Adrenal gland (tissue), 9 donors: ENCODE measurements at regions not wholly inside any gene's neighbourhood (a gene's known extent, or its start where the extent isn't known, plus 50 kb on each side); places are given as distances from the start of the nearest gene placed in this dataset.

Experiments
- DNase-seq, 7 donors: peaks; one replicate each; pipeline ENCODE4 v3.0.0-alpha.2; 2019 to 2020
- H3K27ac ChIP-seq, 5 donors: fragments of 200-600 bp; sonication (generic) in 4 of 5; 1 replicate in 3 of 5; 2 replicates in 2 of 5; pipeline versions ENCODE4 v1.5.1 to v1.8.0; 2016 to 2020; ENCODE audit warnings: mild to moderate bottlenecking in 1 of 5
- H3K27me3 ChIP-seq: fragments of 200-600 bp; 2 replicates; pipeline ENCODE4 v1.8.0; 2021
- H3K36me3 ChIP-seq, 2 donors: fragments of 200-600 bp; replicated peaks in 1 of 2; 1 replicate in 1 of 2; 2 replicates in 1 of 2; pipeline versions ENCODE4 v1.5.1 to v1.8.0; 2018 to 2022
- H3K4me1 ChIP-seq, 2 donors: fragments of 200-600 bp; replicated peaks in 1 of 2; 1 replicate in 1 of 2; 2 replicates in 1 of 2; pipeline versions ENCODE4 v1.5.1 to v1.8.0; 2018 to 2021
- H3K4me3 ChIP-seq, 4 donors: fragments of 200-600 bp; sonication (generic) in 3 of 4; one replicate each; pipeline ENCODE4 v1.5.1; 2016 to 2018
- H3K9me3 ChIP-seq, 3 donors: fragments of 200-600 bp; sonication (generic) in 1 of 3; replicated peaks in 1 of 3; 1 replicate in 2 of 3; 2 replicates in 1 of 3; pipeline versions ENCODE4 v1.5.1 to v1.8.0; 2016 to 2021
- POLR2A ChIP-seq, 2 donors: fragments of 450-650 bp; IDR thresholded peaks; one replicate each; pipeline ENCODE4 v1.6.1; 2017; ENCODE audit warnings: antibody characterized with exemption in 2 of 2, mild to moderate bottlenecking in 2 of 2, moderate library complexity in 1 of 2
- WGBS, 4 donors: extraction: QIAGEN DNeasy Blood & Tissue Kit in 2 of 4; methylation state at CpG; one replicate each; pipeline versions ENCODE4 v1.1.5 to v1.1.7; 2013 to 2017; 5-methylcytosine and 5-hydroxymethylcytosine counted together
- intact Hi-C, 2 donors: fragments of 100-400 bp; cut with DNase I; formaldehyde crosslinking; loops; one replicate each; pipeline versions ENCODE4 v1.14.1 to v1.15.0; 2022 to 2023
- TF ChIP-seq, protein P1 (sequence below), 6 experiments: fragments of 450-650 bp in 4 of 6; fragments of 200-600 bp in 2 of 6; sonication (generic) in 1 of 6; IDR thresholded peaks; 1 replicate in 5 of 6; 2 replicates in 1 of 6; pipeline versions ENCODE4 v1.5.1 to v1.8.0; 2016 to 2021; ENCODE audit warnings: antibody characterized with exemption in 6 of 6, mild to moderate bottlenecking in 2 of 6, moderate library complexity in 1 of 6
- donor health status: healthy with polysubstance abuse.
- donor health status: Bipolar disorder and iron deficiency.
- donor health status: DM: yes; HTN: yes; CAD: no.
- donor health status: DM: no; HTN: no; CAD: no.
- donor health status: DM: no; HTN: no; CAD: no.

DNA sequence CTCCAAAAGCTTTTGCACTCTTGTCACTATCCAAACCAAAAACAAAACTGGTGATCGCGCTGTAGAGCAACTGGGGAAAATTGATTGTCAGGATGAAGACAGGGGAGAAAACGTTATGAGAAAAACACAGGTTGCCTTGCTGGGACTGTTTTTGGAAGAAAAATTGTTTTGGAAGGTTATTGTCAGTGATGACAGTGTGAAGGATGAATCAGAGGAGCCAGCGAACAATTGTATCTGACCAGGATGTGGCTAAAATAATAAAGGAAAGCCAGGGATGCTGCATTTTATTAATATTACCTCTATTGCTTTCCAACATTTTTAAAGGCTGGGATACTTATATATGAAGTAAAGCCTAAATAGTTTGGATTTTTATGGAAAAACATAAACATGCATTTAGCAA is 334.0 kb downstream of the SPRY2 start:
- H3K27me3 ChIP-seq: no peaks in the 10 kb centered on the region
- WGBS, 4 donors: 83 to 85% (median 85%) methylated on average over 4 of the region's 4 CpGs
- H3K4me1 ChIP-seq: peaks cover 0 to 5% of the 10 kb centered on the region in 2 donors
- H3K36me3 ChIP-seq: no peaks in the 10 kb centered on the region
- no peak overlapping the region for H3K27ac ChIP-seq
- H3K4me3 ChIP-seq: no peak overlapping the region
- H3K9me3 ChIP-seq: no peaks in the 10 kb centered on the region
- no peak for TF ChIP-seq POLR2A (IDR thresholded peaks at IDR 0.05)
- TF ChIP-seq, protein P1, sequence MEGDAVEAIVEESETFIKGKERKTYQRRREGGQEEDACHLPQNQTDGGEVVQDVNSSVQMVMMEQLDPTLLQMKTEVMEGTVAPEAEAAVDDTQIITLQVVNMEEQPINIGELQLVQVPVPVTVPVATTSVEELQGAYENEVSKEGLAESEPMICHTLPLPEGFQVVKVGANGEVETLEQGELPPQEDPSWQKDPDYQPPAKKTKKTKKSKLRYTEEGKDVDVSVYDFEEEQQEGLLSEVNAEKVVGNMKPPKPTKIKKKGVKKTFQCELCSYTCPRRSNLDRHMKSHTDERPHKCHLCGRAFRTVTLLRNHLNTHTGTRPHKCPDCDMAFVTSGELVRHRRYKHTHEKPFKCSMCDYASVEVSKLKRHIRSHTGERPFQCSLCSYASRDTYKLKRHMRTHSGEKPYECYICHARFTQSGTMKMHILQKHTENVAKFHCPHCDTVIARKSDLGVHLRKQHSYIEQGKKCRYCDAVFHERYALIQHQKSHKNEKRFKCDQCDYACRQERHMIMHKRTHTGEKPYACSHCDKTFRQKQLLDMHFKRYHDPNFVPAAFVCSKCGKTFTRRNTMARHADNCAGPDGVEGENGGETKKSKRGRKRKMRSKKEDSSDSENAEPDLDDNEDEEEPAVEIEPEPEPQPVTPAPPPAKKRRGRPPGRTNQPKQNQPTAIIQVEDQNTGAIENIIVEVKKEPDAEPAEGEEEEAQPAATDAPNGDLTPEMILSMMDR (IDR thresholded peaks at IDR 0.05): no peak
- DNase-seq: no peak
- intact Hi-C loops: no loop called here

DNA sequence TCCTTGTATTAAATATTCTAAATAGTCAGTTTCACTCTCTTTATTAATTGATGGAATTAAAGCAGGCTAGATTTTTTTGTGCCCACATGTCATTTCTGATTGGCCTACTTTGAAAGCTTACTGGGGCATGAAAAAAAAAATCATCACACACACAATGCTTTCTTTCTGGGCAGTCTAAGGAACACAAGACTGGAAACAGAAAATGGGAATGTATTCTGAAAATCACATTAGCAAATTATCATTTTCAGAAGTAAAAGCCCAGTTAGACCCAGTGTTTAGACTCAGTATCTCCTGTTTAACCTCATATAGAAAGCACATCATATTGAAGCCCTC is 339.4 kb downstream of the SPRY2 start:
- Histone ChIP-seq H3K4me1 (peaks cover 0 to 8% of the 10 kb centered on the region in 2 donors), H3K27me3 (no peaks in the 10 kb centered on the region), H3K36me3 (no peaks in the 10 kb centered on the region), H3K9me3 (no peaks in the 10 kb centered on the region), H3K27ac (no peak overlapping the region), H3K4me3 (no peak overlapping the region)
- DNase-seq: no peak
- intact Hi-C loops: no loop called here
- TF ChIP-seq, protein P1 (IDR thresholded peaks at IDR 0.05): no peak
- no peak for TF ChIP-seq POLR2A (IDR thresholded peaks at IDR 0.05)

DNA sequence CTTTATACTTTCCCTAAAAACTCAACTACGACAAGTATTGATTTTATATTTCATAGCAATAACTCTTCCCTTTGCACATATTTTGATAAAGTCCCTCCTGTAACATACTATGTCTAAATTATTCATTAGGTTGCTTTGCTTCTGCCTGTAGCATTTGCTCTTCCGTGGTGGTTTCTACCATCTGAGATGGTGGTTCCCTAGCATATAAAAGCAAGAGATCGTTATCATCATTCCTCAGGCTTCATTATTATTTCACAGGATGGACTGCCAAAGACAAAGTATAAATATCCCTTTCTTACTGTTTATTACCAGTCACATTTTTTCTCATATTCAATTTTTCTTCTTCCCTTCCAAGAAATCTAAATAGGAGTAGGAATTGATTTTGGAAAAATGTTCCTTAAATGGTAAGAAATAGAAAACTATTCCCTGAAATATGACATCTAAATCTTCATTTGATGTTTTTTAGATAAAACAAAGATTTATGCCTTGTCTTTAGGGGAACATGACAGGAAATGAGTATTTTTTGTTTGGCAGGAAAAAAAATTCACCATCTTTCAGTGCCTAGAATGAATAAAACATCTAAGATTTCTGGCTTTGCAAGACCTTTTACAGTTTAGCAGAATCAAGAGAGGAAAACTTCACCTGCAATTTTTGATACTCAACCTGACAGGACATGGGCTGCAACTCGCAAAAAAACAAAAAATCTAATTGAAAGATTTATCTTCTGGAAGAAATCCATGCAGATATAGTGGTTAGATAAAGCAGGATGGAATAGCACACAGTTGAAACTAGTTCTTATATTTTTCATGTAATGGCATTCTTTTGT is 340.0 kb downstream of the SPRY2 start:
- Histone ChIP-seq H3K36me3 (no peaks in the 10 kb centered on the region), H3K27ac (no peak overlapping the region), H3K9me3 (no peaks in the 10 kb centered on the region), H3K27me3 (no peaks in the 10 kb centered on the region), H3K4me1 (peaks cover 0 to 8% of the 10 kb centered on the region in 2 donors), H3K4me3 (no peak overlapping the region)
- 53 to 58% (median 57%) methylated on average over 4 of the region's 4 CpGs for WGBS, 4 donors
- DNase-seq: no peak
- TF ChIP-seq, protein P1 (IDR thresholded peaks at IDR 0.05): no peak
- intact Hi-C loops: no loop called here

DNA sequence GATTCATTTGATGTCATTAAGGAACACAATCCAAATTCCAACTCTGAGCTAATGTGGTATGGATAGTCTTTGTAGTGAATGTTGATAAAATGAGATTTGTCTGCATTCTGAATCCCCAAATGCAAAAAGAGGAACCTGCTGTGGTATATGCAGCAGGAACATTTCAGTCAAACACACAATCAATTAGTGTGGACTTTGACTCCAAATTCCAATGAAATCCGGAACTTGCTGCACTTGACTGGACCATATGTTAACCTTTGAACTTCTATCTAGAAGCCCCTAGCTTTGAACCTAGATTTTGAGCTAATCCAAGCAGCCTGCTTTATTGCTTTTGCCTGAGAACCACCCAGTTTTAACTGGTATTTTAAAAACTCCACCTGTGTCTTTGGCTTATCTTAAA is 341.3 kb downstream of the SPRY2 start:
- WGBS, 4 donors: 67 to 88% (median 78%) methylated on average over 1 of the region's 1 CpG

More for the DNA sequence above, 341.3 kb downstream of the SPRY2 start:
- intact Hi-C loops: no loop called here
- Histone ChIP-seq H3K9me3 (no peaks in the 10 kb centered on the region), H3K4me1 (peaks cover 0 to 8% of the 10 kb centered on the region in 2 donors), H3K27ac (no peak overlapping the region), H3K27me3 (no peaks in the 10 kb centered on the region), H3K4me3 (no peak overlapping the region), H3K36me3 (no peaks in the 10 kb centered on the region)
- TF ChIP-seq, protein P1 (IDR thresholded peaks at IDR 0.05): no peak
- TF ChIP-seq POLR2A (IDR thresholded peaks at IDR 0.05): no peak
- no peak for DNase-seq
